ENCODE measurements at regions not wholly inside any gene's neighbourhood (a gene's known extent, or its start where the extent isn't known, plus 50 kb on each side); places are given as distances from the start of the nearest gene placed in this dataset.

- H3K56ac ChIP-seq (replicated peaks; ENCODE audit: insufficient read length, low read depth, low read length), result no peak overlapping the region
- no peaks in the 10 kb centered on the region for H3K79me1 ChIP-seq (ENCODE audit: low read depth, low read length)
- H3K27me3 ChIP-seq (replicated peaks in 1 of 4; ENCODE audit: control insufficient read depth in 3 of 4, extremely low read depth in 1 of 4, insufficient read depth in 3 of 4, low read length in 3 of 4), result no peaks in the 10 kb centered on the region
- no peak overlapping the region for H3K23ac ChIP-seq (ENCODE audit: insufficient read length)
- DNase-seq (ENCODE audit: low read depth in 1 of 2, low spot score in 2 of 2) (no peak), FAIRE-seq (no peak)
- H3K14ac ChIP-seq (ENCODE audit: insufficient read length), result no peak overlapping the region
- H3K23me2 ChIP-seq (ENCODE audit: low read depth, low read length), result no peaks in the 10 kb centered on the region
- H3K4me2 ChIP-seq (ENCODE audit: insufficient read depth in 1 of 2, low read depth in 2 of 2, low read length in 2 of 2), result no peak overlapping the region
- H3K9ac ChIP-seq (replicated peaks in 1 of 4; ENCODE audit: extremely low read depth in 1 of 4, low read depth in 3 of 4, low read length in 3 of 4), result no peak overlapping the region
- no peak overlapping the region for H4K5ac ChIP-seq (ENCODE audit: insufficient read length, low read depth, low read length)
- no peak overlapping the region for H2BK15ac ChIP-seq (ENCODE audit: low read length)
- no peaks in the 10 kb centered on the region for H4K20me1 ChIP-seq (replicated peaks in 1 of 2; ENCODE audit: control insufficient read depth in 1 of 2, insufficient read depth in 2 of 2, low read length in 2 of 2)
- no peak overlapping the region for H3K27ac ChIP-seq (ENCODE audit: low read depth, low read length)
- no peak overlapping the region for H4K91ac ChIP-seq (replicated peaks; ENCODE audit: insufficient read length, low read length)
- no peak overlapping the region for H2BK12ac ChIP-seq (ENCODE audit: low read depth, low read length)
- no peaks in the 10 kb centered on the region for H3K79me2 ChIP-seq (ENCODE audit: control insufficient read depth in 1 of 2, insufficient read depth in 2 of 2, low read length in 2 of 2)
- H2BK5ac ChIP-seq (ENCODE audit: low read depth, low read length), result no peak overlapping the region
- no peak overlapping the region for H2BK20ac ChIP-seq (ENCODE audit: low read length)
- no peak overlapping the region for H3K4ac ChIP-seq (replicated peaks; ENCODE audit: insufficient read length, low read depth, low read length)
- ChIA-PET POLR2A (ENCODE audit: partially characterized antibody) (no interaction called here), CTCF (ENCODE audit: partially characterized antibody) (no interaction called here)
- H2BK120ac ChIP-seq (replicated peaks; ENCODE audit: low read depth, low read length), result no peak overlapping the region
- no peaks in the 10 kb centered on the region for H3K4me1 ChIP-seq (replicated peaks in 1 of 4; ENCODE audit: control insufficient read depth in 3 of 4, insufficient read depth in 4 of 4, low read length in 3 of 4)
- H3K9me3 ChIP-seq (ENCODE audit: insufficient read depth in 2 of 2, low read depth in 1 of 2, low read length in 1 of 2), result peaks cover 11 to 12% of the 10 kb centered on the region in 2 experiments
- H4K8ac ChIP-seq (ENCODE audit: extremely low read depth, insufficient read depth, low read length), result no peak overlapping the region
- no peak overlapping the region for H3K18ac ChIP-seq (ENCODE audit: extremely low read depth, low read length)
- H2AFZ ChIP-seq (ENCODE audit: low read length), result no peak overlapping the region
- peaks cover 0 to 6% (median 0%) of the 10 kb centered on the region in 4 experiments; a peak in 2 of 8 replicates for H3K36me3 ChIP-seq (ENCODE audit: control insufficient read depth in 2 of 4, insufficient read depth in 4 of 4, low read length in 3 of 4)
- H2AK5ac ChIP-seq (ENCODE audit: low read depth, low read length), result no peak overlapping the region
- H3K4me3 ChIP-seq (ENCODE audit: extremely low read depth in 1 of 4, insufficient read depth in 2 of 4, low read depth in 3 of 4, low read length in 4 of 4), result no peak overlapping the region
- TF ChIP-seq GTF2F1 (IDR thresholded peaks at IDR 0.05; ENCODE audit: borderline replicate concordance, low read depth, low read length) (no peak), NRF1 (IDR thresholded peaks at IDR 0.05; ENCODE audit: low read depth, low read length) (no peak), SIN3A (conservative IDR thresholded peaks at IDR 0.05 in 1 of 2, IDR thresholded peaks at IDR 0.05 in 1 of 2; ENCODE audit: low read depth in 1 of 2, low read length in 2 of 2) (no peak), HDAC6 (IDR thresholded peaks at IDR 0.05; ENCODE audit: low read depth, low read length) (no peak), CHD2 (IDR thresholded peaks at IDR 0.05; ENCODE audit: low read length) (no peak), SRF (IDR thresholded peaks at IDR 0.05; ENCODE audit: low read depth, low read length) (no peak), POLR2AphosphoS5 (IDR thresholded peaks at IDR 0.05; ENCODE audit: low read depth, low read length) (no peak), MAX (IDR thresholded peaks at IDR 0.05) (no peak), CHD1 (IDR thresholded peaks at IDR 0.05; ENCODE audit: low read depth, low read length) (no peak), CREB1 (IDR thresholded peaks at IDR 0.05) (no peak), SAP30 (IDR thresholded peaks at IDR 0.05; ENCODE audit: insufficient read depth, insufficient replicate concordance, low read length) (no peak), USF2 (IDR thresholded peaks at IDR 0.05; ENCODE audit: low read length) (no peak), CTCF (IDR thresholded peaks at IDR 0.05; ENCODE audit: control extremely low read depth in 1 of 3, insufficient read depth in 1 of 3, low read depth in 1 of 3, low read length in 3 of 3) (no peak)
Measured at GRCh38 chr5:25562656-25563055, 917.9 kb upstream of the CDH10 start.

All from H1 (cell line).